Pulmonary artery endothelial cell (primary cell): ENCODE measurements at regions not wholly inside any gene's neighbourhood (a gene's known extent, or its start where the extent isn't known, plus 50 kb on each side); places are given as distances from the start of the nearest gene placed in this dataset.
A peak's percentile ranks its signal among the peaks of the same experiment; 100 is the strongest.
"Not testable (repeated sequence)": the region's sequence is repeated elsewhere in the genome, so short reads cannot be mapped to it uniquely, and the experiment has no call there.

Experiments used
- DNase-seq: peaks from one replicate; pipeline ENCODE4 v3.0.0-alpha.2; 2011; ENCODE audit warnings: low read depth, low spot score

DNA sequence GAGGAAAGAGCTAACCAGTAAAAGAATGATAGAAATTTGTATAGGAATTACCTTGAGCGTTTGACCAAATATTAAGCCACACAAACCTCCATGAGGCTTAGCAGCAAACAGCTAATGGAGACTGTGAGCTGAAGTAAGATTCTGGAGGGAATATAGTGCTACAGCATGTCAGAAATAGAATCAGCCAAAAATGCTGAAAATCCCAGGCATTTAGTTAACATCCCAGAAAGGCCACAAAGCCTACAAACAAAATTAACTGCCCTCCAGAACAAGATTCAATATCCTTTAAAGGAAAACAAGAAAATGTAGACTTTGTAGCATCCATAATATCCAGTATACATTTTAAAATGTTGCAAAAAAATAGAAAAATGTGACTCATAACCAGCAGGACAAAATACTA, 257.8 kb upstream of the TUSC1 start:
- DNase-seq, result no peak

DNA sequence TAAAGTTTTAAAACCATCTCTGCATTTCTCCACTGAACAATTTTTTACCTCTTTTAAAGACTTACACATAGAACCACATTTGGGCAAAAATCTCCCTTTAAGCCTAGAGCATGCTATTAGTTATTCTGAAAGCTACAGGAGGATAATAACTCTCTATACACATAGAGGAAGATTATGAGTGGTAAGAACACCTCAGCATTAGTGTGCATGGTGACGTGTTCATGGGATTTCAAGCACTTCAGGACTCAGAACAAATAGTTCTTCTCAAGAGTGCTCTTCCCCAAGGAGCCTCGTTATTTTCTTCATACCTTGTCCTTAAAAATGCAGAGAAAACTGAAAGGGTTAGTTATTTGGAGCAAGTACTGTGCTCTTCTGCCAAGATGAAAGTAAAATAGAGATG, 256.9 kb upstream of the TUSC1 start:
- DNase-seq, result no peak

DNA sequence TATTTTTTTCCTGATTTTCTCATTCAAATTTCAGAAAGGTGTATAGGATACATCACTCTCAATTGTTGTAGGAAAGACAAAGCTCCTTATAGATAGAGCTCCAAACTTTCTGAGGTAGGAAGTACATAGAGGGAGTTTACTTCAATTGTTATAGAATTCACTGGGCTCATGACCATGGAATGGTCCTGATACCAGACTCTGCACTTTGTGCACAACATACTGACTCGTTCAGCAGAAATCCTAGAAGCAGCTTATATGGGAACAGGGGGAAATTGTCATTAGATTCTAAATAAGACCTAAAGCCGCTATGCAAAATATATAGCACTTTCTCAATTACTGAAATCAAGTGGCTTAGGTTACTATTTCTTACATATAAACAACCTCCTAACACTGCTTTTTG, 240.5 kb upstream of the TUSC1 start:
- DNase-seq, result no peak

DNA sequence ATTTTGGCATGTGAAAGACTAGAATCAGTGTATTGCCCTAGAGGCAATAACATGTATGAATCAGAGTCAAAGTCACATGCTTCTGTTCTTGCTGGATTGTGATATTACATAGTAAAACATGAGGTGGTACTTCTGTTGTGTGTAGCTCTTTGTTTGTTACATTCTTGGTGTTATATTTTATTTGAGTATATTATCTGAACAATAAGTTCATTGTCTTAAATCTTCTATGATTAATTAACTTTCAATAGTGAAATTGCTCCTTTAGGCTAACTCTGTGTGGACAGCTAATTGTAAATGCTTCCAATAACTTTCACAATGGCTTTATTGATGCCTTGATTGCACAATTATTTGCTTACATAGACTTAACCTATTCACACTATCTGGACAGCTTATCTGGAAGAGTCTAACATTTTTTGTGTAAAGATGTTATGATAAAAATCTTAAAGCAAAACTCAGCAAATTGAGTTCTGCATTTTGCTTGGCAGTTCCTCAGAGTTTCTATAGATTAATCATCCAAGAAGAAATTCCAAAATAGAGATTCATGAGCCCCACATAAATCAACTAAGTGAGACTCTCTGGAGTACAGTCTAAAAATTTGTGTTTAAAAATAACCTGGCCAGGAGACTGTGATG, 239.6 kb upstream of the TUSC1 start:
- DNase-seq, result no peak

DNA sequence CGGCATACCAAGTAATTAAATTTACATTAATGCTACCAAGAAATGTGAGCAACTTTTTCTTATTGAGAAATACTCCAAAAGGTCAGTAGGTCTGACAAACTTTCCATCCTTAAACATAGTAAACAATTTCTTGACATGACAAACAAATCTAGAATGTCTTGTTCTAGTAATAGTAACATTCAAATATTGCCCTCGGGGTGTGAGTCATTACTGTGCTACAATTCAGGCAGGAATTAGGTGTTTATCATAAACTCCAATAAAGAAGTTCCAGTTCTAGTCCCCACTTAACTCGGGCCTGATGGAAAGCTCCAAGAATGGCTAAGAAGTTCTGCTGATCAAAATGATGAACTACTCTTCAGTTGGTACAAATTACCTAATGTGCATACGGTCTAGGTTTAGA, 235.6 kb upstream of the TUSC1 start:
- no peak for DNase-seq

DNA sequence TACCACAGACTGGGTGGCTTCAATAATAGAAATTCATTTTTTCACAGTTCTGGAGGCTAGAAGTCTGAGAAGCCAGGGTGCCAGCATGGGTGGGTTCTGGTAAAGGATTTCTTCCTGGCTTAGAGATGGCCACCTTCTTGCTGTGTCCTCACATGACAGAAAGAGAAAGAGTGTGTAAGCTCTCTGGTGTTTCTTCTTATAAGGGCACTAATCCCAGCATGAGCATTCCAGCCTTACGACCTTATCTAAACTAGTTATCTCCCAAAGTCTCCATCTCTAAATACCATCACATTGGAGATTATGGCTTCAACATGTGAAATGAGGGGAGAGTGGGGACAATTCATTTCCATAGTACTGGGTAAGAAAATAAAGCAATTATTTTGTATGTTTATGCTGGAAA, 226.5 kb upstream of the TUSC1 start:
- no peak for DNase-seq

DNA sequence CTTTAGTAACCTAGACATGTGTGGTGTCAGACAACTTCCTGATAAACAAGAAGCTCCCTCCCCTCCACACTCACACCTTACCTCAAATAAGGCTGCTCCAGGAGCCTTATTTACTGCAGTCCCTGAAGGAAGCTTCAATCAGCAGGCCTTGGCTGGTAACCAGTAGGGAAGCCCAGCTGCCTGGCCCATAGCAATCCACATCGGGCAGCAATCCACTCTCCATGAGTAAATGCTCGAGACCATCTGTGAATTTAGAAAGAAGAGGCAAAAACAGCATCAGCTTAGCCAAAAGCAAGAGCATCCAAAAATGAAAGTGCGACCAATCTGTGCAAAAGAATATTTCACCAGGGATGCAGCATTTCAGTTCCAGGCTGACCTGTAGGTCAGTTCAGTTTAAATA, 213.3 kb upstream of the TUSC1 start:
- DNase-seq, result no peak

DNA sequence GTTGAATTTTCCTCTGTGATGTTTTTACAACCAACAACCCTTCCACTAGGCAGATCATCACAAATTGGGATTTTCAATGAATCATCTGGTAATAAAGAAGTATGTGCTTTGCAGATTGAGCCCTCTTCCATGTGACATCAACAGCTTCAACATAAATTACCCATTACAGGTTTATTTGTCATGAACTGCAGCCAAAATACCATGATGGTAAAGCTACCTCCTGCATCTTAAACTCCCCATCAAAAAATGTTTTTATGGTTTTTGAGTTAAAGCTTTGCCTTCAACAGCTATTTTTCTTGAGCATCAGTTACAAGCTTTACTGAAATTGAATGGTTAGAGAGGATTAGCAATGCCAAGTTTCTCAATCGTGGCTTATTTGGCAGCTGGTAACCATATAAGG, 211.4 kb upstream of the TUSC1 start:
- no peak for DNase-seq

DNA sequence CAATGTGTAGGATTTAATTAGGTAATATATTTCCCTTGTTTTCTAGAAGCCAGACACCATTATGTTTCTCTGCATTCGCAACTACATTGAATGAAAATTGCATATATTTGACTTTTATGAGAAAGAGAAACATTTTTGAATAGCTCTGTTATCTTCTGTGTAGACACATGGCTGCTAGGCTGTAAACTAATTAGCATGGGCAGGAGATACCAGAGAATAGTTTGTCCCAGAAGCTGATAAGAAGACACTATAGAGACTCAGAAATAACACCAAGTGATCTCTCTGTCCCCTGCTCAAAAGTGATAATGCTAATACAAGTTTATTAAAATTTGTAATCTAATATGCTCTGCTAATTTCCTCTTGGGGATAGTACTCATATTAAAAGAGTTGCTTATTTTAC, 198.0 kb upstream of the TUSC1 start:
- no peak for DNase-seq

DNA sequence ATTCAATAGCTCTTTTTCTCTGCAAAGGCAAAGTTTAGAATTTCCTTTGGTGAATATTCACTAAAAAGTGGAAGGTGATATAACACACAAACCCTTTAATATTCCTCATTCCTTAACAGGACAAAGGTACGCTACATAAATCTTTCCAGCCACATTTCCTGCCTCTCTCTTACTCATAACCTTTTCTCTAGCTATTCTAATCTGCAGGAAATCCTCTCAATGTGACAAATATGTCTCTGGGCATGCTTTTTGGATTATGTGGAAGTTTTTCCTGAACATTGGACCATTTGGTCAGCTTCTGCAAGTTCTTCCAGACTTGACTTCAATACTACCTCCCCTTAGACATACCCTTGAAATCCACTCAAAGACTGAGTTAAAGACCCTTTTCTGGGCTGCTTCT, 186.3 kb upstream of the TUSC1 start:
- peak; percentile 44 for DNase-seq

DNA sequence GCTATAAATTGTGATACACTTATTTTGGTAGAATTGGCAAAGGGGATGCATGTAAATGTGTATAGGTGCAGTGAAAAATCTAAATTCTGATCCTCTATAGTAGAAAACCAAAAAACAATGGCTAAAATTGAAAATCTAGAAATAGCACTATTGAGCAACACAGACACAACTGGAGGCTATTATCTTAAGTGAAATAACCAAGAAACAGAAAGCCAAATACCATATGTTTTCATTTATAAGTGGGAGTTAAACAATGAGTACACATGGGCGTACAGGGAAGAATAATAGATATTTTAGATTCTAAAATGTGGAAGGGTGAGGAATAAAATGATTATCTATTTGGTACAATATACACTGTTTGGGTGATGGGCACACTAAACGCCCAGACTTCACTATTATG, 183.2 kb upstream of the TUSC1 start:
- DNase-seq, result no peak

DNA sequence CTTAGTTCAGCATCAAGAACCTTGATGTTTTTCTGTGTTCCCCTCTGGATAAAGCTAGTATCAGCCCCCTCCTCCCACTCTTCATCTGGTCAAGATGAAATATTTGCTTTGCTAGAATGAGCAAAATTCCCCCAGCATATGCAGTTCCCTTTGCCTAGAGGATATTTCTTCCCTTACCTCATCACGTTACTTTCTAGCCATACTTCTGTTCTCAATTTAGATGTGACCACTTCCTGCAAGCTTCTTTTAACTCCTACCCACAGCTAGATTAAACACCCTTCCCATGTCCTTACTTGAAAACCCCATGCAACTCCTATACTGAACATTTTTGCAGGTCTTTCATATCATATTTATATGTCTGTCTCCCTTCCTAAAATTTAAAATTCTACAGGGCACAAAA, 178.9 kb upstream of the TUSC1 start:
- DNase-seq, result no peak

DNA sequence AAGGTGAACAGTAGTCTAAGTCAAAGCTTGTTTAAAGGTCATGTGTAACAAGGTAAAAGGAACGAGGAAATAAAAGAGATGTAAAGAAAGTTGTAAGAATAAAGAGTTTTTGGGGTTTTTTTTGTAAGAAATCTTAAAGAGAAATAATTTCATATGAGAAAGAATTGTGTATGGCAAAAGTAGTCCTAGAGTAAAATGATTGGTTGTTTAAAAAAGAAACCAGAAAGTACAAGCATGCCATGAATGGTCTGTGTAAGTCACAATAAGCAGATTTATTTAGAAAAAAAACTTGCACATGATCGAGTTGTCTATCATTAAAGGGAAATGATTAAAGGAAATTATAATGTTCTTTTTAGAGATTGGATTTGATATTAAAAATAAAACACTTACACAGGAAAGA, 172.6 kb upstream of the TUSC1 start:
- DNase-seq, result no peak

DNA sequence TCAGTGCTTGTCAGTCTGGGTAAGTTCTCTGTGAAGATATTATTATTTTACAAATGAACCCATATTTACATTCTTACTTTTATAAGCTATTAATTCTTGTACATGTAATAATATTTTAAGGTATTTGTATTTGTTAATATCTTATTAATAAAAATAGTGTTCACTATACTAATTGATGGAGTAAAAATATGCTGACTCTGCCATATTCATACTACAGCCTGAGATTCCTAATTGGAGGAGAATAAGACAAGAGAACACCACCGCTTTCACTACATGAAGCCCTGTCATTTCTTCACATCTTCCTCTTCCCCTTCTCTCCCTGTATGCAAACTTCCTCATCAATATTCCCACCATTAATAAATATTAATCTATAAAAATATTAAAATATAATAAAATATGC, 167.6 kb upstream of the TUSC1 start:
- DNase-seq, result no peak

DNA sequence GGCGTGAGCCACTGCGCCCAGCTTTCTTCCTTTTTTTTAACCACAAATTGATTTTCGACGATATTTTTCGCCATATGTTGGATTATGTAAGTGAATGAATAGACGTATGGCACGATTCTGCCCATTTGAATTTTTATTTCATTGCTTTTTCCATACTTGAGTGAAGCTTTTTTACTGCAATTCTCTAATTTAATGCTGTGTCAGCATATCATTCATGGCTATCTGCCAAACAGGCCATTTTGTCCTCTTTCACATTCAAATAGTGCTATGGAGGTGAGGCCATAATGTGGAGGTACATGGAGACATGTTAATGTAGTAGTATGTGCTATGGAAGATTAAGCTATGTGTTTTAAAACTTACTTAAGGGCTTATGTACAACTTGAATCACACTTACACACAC, 152.1 kb upstream of the TUSC1 start:
- no peak for DNase-seq

DNA sequence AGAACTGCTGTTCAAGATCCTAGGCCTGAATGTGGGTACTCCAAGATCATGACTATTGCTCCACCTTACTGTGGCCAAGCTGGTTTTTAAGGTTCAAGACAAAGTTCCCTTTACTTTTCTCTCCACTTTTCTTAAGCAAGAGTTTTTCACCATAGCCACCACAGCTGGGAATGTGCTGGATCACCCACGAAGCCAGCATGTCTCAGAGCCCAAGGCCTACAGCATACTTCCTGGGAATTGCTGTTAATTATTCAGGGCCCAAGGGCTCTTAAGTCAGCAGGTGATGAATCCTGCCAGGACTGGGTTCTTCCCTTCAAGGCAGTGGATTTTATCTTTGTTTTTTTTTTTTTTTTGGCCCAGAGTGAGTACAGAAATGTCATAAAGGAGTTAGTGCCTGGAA, 149.4 kb upstream of the TUSC1 start:
- no peak for DNase-seq

DNA sequence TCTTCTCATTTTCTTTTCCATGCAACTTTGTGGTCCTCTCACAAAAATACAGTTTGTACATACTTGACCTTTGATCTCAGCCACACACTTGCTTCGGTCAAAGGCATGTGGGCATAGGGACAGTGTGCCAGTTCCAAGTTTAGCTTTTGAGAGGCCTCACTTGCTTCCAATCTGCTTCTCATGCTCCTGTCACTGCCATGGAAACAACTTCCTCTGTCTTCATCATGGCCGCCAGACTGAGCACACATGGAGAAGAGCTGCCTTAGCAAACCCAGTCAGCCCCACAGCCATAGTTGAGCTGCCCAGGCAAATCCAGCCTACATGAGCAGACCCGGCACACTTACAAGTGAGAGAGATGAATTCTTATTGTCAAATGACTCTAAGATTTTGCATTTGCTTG, 138.2 kb upstream of the TUSC1 start:
- no peak for DNase-seq

DNA sequence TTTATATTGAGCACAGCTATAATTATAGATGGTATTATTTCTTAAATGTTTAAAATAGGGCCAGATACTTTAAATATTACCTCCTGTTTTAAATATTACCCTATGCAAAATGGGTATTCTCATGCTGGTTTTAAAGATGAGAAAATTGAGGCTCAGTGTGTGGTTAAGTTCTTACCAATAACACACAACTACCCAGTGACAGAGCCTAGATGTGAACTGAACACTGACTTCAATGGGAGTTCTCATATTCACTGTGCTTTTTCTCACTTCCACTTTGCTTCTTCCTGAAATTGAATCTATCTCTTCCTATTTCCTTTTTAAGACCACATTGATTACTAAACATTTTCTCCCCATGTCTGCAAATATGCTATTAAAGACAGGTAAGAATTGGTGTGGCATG, 135.8 kb upstream of the TUSC1 start:
- DNase-seq, result no peak

DNA sequence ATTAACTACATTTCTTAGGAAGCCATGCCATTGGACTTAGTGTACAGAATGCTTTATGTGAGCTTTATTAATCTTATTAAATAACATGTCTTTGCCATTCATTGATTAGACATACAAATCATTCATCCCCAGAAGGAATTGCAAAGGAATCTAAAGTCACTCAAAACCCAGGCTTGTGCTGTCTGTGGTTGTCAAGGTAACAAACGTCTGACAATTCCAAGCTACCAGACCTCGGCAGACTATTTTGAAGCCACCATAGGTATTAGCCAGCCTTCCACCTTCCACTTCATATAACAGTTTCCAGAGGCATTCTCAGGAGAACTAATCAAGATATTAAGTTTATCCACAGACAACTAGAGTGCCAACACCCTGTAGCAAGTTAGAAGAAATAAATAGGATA, 135.2 kb upstream of the TUSC1 start:
- DNase-seq, result no peak

DNA sequence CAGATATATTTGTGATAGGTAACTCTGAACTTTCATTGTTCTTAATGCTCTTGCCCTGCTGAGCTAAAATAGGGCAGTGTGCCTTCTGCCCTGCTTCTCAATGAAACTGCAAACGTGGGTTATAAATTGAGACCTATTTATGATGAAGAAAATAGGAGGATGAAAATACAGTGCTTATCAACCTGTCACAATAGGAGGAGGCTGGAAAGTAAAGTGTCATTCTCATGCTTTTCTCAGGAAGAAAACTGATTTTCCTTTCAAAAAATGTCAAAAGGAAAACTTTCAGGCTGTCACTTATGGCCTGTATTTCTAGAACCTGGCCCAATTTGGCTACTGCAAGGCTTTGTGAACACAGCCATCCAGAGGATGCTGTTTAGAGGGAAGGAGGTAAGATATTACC, 130.3 kb upstream of the TUSC1 start:
- no peak for DNase-seq

DNA sequence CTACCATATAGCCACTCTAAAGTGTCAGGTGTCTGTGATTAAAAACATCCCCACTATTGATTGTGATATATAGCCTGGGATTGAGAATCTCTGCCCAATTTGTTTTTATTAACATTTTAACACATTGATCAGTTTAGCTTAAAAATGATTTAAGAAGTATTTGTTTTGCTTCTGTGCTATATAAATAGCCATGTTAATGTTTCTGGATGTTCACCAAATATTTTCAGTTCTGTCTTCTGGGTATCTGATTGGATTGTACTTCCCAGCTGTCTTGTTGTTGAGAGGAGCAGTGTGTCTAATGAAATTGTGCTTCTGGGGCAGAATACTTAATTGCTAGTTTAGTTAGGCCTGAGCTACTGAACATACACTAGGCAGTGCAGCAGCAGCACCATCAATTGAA, 126.6 kb upstream of the TUSC1 start:
- DNase-seq, result no peak

DNA sequence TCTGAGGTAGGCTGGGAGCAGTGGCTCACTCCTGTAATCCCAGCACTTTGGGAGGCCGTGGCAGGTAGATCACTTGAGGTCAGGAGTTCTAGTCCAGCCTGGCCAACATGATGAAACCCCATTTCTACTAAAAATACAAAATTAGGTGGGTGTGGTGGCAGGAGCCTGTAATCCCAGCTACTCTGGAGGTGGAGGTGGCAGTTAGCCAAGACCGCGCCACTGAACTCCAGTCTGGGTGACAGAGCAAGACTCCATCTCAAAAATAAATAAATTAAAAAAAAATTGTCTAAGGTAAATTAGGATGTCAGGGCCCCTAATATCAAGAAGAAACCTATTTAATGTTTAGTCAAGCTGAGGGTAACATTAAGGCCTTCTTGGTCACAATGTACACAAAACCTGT, 123.7 kb upstream of the TUSC1 start:
- not testable (repeated sequence) for DNase-seq

DNA sequence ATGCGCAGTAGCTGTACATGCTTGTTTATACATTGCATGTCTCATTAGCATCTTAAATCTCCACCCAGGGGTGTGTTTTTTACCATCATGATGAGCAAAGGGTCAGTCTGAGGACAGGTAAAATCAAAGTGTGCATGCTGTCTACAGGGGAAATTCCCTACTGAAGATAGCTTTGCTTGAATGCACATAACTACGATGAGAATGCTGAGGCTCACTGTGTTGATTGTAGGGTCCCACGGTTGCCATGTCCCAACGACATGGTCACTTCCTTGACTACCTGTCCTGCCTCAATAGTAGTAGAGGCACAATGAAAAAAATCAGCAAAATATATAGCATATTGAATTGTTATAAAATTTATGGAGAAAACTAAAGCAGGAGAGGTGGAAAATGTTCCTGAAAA, 95.6 kb upstream of the TUSC1 start:
- DNase-seq, result no peak

DNA sequence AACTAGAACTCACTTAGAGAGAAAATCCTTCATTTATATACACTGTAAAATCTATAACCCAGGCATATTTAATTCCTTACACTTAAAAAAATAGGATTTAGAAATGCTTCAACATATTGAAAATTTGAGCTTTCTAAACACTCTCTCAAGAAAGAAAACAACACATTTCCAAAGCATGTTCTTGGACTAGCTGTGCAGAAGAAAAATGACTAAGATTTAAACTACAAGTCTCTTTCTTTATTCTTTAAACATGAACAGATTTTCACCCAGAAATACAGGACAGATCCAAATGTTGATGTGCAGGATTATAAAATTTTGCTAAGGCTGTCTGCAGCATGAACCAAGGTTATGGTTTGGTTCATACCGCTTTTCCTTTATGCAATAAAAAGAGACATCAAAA, 77.7 kb upstream of the TUSC1 start:
- DNase-seq, result no peak
